H9 (cell line): ENCODE measurements at regions not wholly inside any gene's neighbourhood (a gene's known extent, or its start where the extent isn't known, plus 50 kb on each side); places are given as distances from the start of the nearest gene placed in this dataset.

Experiments used
- DNase-seq: peaks from one replicate; pipeline ENCODE4 v3.0.0-alpha.2; 2017
- H2AFZ ChIP-seq: one replicate; pipeline ENCODE4 v1.6.1; 2013; ENCODE audit warnings: mild to moderate bottlenecking, low read length, control low read depth, moderate library complexity
- H2AK5ac ChIP-seq: 2 replicates; pipeline ENCODE4 v1.6.1; 2013; ENCODE audit warnings: low read length, control low read depth, mixed read lengths; ENCODE audit not compliant: insufficient read length
- H2BK120ac ChIP-seq: one replicate; pipeline ENCODE4 v1.6.1; 2013; ENCODE audit warnings: low read depth, mild to moderate bottlenecking, low read length, control low read depth, inconsistent platforms; ENCODE audit not compliant: poor library complexity, severe bottlenecking
- H2BK12ac ChIP-seq: 2 replicates; pipeline ENCODE4 v1.6.1; 2013; ENCODE audit warnings: low read length, control low read depth, mixed read lengths, low read depth; ENCODE audit not compliant: insufficient read length
- H2BK15ac ChIP-seq: 2 replicates; pipeline ENCODE4 v1.6.1; 2013; ENCODE audit warnings: low read depth, low read length, control low read depth
- H2BK20ac ChIP-seq: one replicate; pipeline ENCODE4 v1.6.1; 2013; ENCODE audit warnings: low read depth, mild to moderate bottlenecking, low read length, control low read depth, inconsistent platforms; ENCODE audit not compliant: poor library complexity, severe bottlenecking
- H2BK5ac ChIP-seq: 2 replicates; pipeline ENCODE4 v1.6.1; 2013; ENCODE audit warnings: low read length, control low read depth, mixed read lengths; ENCODE audit not compliant: insufficient read length
- H3K14ac ChIP-seq: 2 replicates; pipeline ENCODE4 v1.6.1; 2013; ENCODE audit warnings: low read length, control low read depth; ENCODE audit not compliant: insufficient read depth
- H3K18ac ChIP-seq: 2 replicates; pipeline ENCODE4 v1.6.1; 2013; ENCODE audit warnings: low read depth, mild to moderate bottlenecking, mixed read lengths, low read length, control low read depth; ENCODE audit not compliant: insufficient read length
- H3K23ac ChIP-seq: 2 replicates; pipeline ENCODE4 v1.6.1; 2013; ENCODE audit warnings: low read length, control low read depth, mixed read lengths, low read depth; ENCODE audit not compliant: insufficient read length
- H3K23me2 ChIP-seq: 2 replicates; pipeline ENCODE4 v1.6.1; 2013; ENCODE audit warnings: low read depth, mild to moderate bottlenecking, mixed read lengths, low read length, control low read depth; ENCODE audit not compliant: insufficient read length, poor library complexity, severe bottlenecking
- H3K27ac ChIP-seq: 2 replicates; pipeline ENCODE4 v1.5.1; 2013; ENCODE audit warnings: low read length, control low read depth, mixed read lengths, low read depth; ENCODE audit not compliant: insufficient read length
- H3K27me3 ChIP-seq: 2 replicates; pipeline ENCODE4 v1.6.1; 2013; ENCODE audit warnings: low read length, control low read depth, inconsistent platforms; ENCODE audit not compliant: insufficient read depth
- H3K4ac ChIP-seq: 2 replicates; pipeline ENCODE4 v1.6.1; 2013; ENCODE audit warnings: low read depth, mild to moderate bottlenecking, control low read depth, inconsistent platforms, low read length, moderate library complexity
- H3K4me1 ChIP-seq: 2 replicates; pipeline ENCODE4 v1.6.1; 2013; ENCODE audit warnings: low read length, control low read depth, inconsistent platforms; ENCODE audit not compliant: insufficient read depth
- H3K4me2 ChIP-seq: 2 replicates; pipeline ENCODE4 v1.6.1; 2013; ENCODE audit warnings: low read length, control low read depth, mixed read lengths; ENCODE audit not compliant: insufficient read length, insufficient read depth
- H3K56ac ChIP-seq: 2 replicates; pipeline ENCODE4 v1.6.1; 2013; ENCODE audit warnings: low read depth, mild to moderate bottlenecking, mixed read lengths, low read length, control low read depth; ENCODE audit not compliant: insufficient read length
- H3K79me1 ChIP-seq: 2 replicates; pipeline ENCODE4 v1.6.1; 2013; ENCODE audit warnings: low read depth, mild to moderate bottlenecking, moderate library complexity, low read length, control low read depth, inconsistent platforms; ENCODE audit not compliant: insufficient read depth, poor library complexity, severe bottlenecking
- H3K79me2 ChIP-seq: 2 replicates; pipeline ENCODE4 v1.6.1; 2013; ENCODE audit warnings: low read length, control low read depth, inconsistent platforms; ENCODE audit not compliant: insufficient read depth
- H3K9ac ChIP-seq: 2 replicates; pipeline ENCODE4 v1.6.1; 2013; ENCODE audit warnings: low read length, control low read depth, mixed read lengths; ENCODE audit not compliant: insufficient read length; ENCODE audit errors: extremely low read depth
- H3K9me3 ChIP-seq: one replicate; pipeline ENCODE4 v1.6.1; 2013; ENCODE audit warnings: low read depth, low read length, inconsistent platforms; ENCODE audit not compliant: control insufficient read depth
- H3T11ph ChIP-seq: one replicate; pipeline ENCODE4 v1.6.1; 2013; ENCODE audit warnings: mild to moderate bottlenecking, low read length, control low read depth, inconsistent platforms
- H4K20me1 ChIP-seq: one replicate; pipeline ENCODE4 v1.6.1; 2013; ENCODE audit not compliant: control insufficient read depth, insufficient read length, insufficient read depth
- H4K5ac ChIP-seq: 2 replicates; pipeline ENCODE4 v1.6.1; 2013; ENCODE audit warnings: low read depth, mild to moderate bottlenecking, mixed read lengths, low read length, control low read depth; ENCODE audit not compliant: insufficient read length
- H4K8ac ChIP-seq: replicated peaks from 2 replicates; pipeline ENCODE4 v1.6.1; 2013; ENCODE audit warnings: low read length, control low read depth, mixed read lengths, low read depth; ENCODE audit not compliant: insufficient read length
- H4K91ac ChIP-seq: 2 replicates; pipeline ENCODE4 v1.6.1; 2013; ENCODE audit warnings: low read depth, mild to moderate bottlenecking, moderate library complexity, mixed read lengths, low read length, control low read depth; ENCODE audit not compliant: insufficient read length
- H3K27ac Mint-ChIP-seq, 3 experiments: 2 replicates in 2 of 3; 3 replicates in 1 of 3; pipeline ENCODE4 v1.8.0; 2020 to 2021; ENCODE audit warnings: mixed read lengths in 3 of 3, mild to moderate bottlenecking in 1 of 3, moderate library complexity in 1 of 3
- H3K27me3 Mint-ChIP-seq: 2 replicates; pipeline ENCODE4 v1.8.0; 2021; ENCODE audit warnings: low read depth, mild to moderate bottlenecking, moderate library complexity, mixed read lengths
- H3K36me3 Mint-ChIP-seq, 3 experiments: 2 replicates in 2 of 3; 3 replicates in 1 of 3; pipeline ENCODE4 v1.8.0; 2020 to 2021; ENCODE audit warnings: low read depth in 3 of 3, mixed read lengths in 3 of 3; ENCODE audit not compliant: insufficient read depth in 1 of 3
- H3K4me1 Mint-ChIP-seq, 2 experiments: 2 replicates each; pipeline ENCODE4 v1.8.0; 2020; ENCODE audit warnings: mixed read lengths in 2 of 2
- H3K4me3 Mint-ChIP-seq, 2 experiments: 2 replicates in 1 of 2; 3 replicates in 1 of 2; pipeline ENCODE4 v1.8.0; 2020 to 2021; ENCODE audit warnings: mild to moderate bottlenecking in 2 of 2, mixed read lengths in 2 of 2, moderate library complexity in 1 of 2
- H3K9me3 Mint-ChIP-seq, 2 experiments: 2 replicates in 1 of 2; 3 replicates in 1 of 2; pipeline ENCODE4 v1.8.0; 2020; ENCODE audit warnings: mild to moderate bottlenecking in 2 of 2, mixed read lengths in 2 of 2, moderate library complexity in 1 of 2
- CTCF ChIP-seq: fragments of 200-600 bp; sonication (generic); conservative IDR thresholded peaks from 3 replicates; pipeline ENCODE4 v1.8.0; 2021; ENCODE audit warnings: antibody characterized with exemption, mild to moderate bottlenecking

GRCh38 chr4:45939056-45939455 is 184.8 kb downstream of the GABRG1 start:
- Histone ChIP-seq H3K9ac (no peak overlapping the region), H2BK15ac (no peak overlapping the region), H3K4me2 (no peak overlapping the region), H3K9me3 (no peaks in the 10 kb centered on the region), H2BK12ac (no peak overlapping the region), H2BK20ac (no peak overlapping the region), H4K91ac (no peak overlapping the region), H3K4ac (no peak overlapping the region), H3K79me1 (no peaks in the 10 kb centered on the region), H3K4me1 (no peaks in the 10 kb centered on the region), H3K27me3 (no peaks in the 10 kb centered on the region), H3K14ac (no peak overlapping the region), H2BK120ac (no peak overlapping the region), H2AK5ac (no peak overlapping the region), H3K56ac (no peak overlapping the region), H3T11ph (no peak overlapping the region), H3K18ac (no peak overlapping the region), H3K79me2 (no peaks in the 10 kb centered on the region), H2AFZ (no peak overlapping the region), H4K20me1 (no peaks in the 10 kb centered on the region), H3K23ac (no peak overlapping the region), H3K27ac (no peak overlapping the region), H2BK5ac (no peak overlapping the region), H4K5ac (no peak overlapping the region), H4K8ac (no peak overlapping the region), H3K23me2 (no peaks in the 10 kb centered on the region)
- H3K9me3 Mint-ChIP-seq = no peaks in the 10 kb centered on the region
- H3K27ac Mint-ChIP-seq = no peak overlapping the region
- TF ChIP-seq CTCF = no peak
- no peaks in the 10 kb centered on the region for H3K36me3 Mint-ChIP-seq
- no peak overlapping the region for H3K4me3 Mint-ChIP-seq
- no peak for DNase-seq
- no peaks in the 10 kb centered on the region for H3K27me3 Mint-ChIP-seq
- H3K4me1 Mint-ChIP-seq = no peaks in the 10 kb centered on the region
